ENCODE measurements at regions not wholly inside any gene's neighbourhood (a gene's known extent, or its start where the extent isn't known, plus 50 kb on each side); places are given as distances from the start of the nearest gene placed in this dataset.

- no peak for TF ChIP-seq SIN3A (IDR thresholded peaks at IDR 0.05; ENCODE audit: borderline replicate concordance, insufficient read depth, low read length)
- no peak for TF ChIP-seq POLR2AphosphoS5 (IDR thresholded peaks at IDR 0.05; ENCODE audit: low read depth, low read length)
- TF ChIP-seq FOXP2 (optimal IDR thresholded peaks at IDR 0.05; ENCODE audit: borderline replicate concordance, extremely low read depth, extremely low read length, insufficient read depth): no peak
- no peak for TF ChIP-seq REST (IDR thresholded peaks at IDR 0.05; ENCODE audit: insufficient read depth in 1 of 2, low read depth in 2 of 2, low read length in 2 of 2)
Measured at GRCh38 chr9:87233431-87233830, 264.2 kb upstream of the DAPK1 start.

Measured in PFSK-1 (cell line).